ENCODE measurements at regions not wholly inside any gene's neighbourhood (a gene's known extent, or its start where the extent isn't known, plus 50 kb on each side); places are given as distances from the start of the nearest gene placed in this dataset.

DNA sequence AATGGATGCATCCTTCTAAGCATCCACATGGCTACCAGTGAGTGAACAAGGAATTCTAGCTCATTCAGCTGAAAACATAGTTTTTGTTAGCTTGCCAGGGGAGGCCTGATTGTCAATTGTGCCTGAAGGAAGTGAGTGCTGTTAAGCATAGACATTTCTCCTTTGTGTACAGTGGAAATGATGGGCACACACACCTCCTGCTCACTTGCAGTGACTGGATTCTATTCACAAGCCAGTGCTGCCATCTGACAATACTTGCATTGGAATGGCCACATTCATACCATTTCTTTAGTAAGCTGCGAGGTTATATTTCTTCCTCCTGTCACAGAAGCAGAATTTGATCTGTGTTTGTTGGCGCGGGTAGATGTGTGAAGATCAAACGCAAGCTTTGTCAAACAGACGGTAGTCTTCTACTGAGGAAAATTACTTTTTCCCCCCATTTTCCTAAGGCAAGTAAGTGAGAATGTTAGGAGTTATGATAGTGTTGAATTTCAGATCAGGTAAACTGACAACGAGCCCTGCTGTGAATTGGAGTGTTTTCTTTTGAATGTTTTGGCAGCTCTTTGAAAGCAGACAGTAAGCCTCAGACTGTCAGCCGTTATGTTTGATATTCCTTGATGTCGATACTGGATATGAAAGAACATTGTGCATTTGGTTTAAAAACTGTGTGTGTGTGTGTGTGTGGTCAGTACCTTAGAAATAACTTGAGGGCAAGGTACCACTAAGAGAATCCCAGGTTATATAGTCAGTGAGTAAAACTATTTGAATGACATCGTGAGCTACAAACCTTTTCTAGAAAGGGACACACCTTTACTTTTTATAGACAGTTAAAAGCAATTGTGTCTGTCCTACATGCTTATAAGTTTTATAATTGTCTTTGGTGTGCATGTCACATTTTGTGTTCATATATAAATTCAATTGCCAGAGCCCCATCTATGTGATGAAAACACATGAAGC is 84.2 kb upstream of the BMP2 start:
- Histone ChIP-seq H3K4me1 (ENCODE audit: insufficient read depth, low read length) (no peaks in the 10 kb centered on the region), H3K9ac (ENCODE audit: low read depth, low read length) (no peak overlapping the region), H3K36me3 (ENCODE audit: insufficient read depth, low read length) (no peaks in the 10 kb centered on the region), H3K9me3 (ENCODE audit: control insufficient read depth, insufficient read depth, low read length) (no peaks in the 10 kb centered on the region)

DNA sequence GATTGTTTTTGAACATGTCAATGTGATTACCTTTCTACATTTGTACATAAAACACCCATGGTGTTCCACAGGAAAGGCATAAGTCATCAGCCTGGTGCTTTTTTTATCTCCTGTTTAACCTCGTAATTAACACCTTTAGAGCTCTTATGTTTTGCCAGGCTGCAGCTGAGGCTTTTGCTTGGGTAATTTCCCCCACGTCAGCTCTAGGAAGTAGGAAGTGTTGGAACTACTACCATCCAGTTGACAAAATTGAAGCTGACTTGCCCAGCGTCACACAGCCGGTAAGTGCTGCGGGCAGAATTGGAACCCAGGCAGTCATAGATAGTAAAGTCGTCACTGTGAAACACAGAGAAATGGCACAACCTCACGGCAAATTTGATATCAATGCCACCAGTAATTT is 86.6 kb upstream of the BMP2 start:
- Histone ChIP-seq H3K4me1 (ENCODE audit: insufficient read depth, low read length) (no peaks in the 10 kb centered on the region), H3K9ac (ENCODE audit: low read depth, low read length) (no peak overlapping the region), H3K36me3 (ENCODE audit: insufficient read depth, low read length) (no peaks in the 10 kb centered on the region), H3K9me3 (ENCODE audit: control insufficient read depth, insufficient read depth, low read length) (no peaks in the 10 kb centered on the region)

DNA sequence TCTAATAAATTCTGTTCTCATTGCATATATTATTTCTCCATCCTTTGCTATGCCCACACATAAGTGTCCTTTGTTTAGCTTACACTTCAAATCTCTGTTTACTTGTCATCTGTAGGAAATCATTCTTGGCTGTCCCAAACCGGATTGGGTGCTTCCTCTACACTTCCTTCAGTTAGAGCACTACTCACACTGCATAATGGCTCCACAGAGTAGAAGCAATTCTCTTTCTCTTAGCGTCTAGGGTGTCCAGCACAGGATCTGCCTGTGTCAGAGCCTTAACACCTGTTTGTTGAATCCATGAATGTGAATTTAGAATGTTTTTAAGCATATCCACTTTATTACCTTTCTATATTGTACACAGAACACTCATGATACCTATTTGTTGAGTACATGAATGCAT is 87.0 kb upstream of the BMP2 start:
- Histone ChIP-seq H3K36me3 (ENCODE audit: insufficient read depth, low read length) (no peaks in the 10 kb centered on the region), H3K4me1 (ENCODE audit: insufficient read depth, low read length) (no peaks in the 10 kb centered on the region), H3K9me3 (ENCODE audit: control insufficient read depth, insufficient read depth, low read length) (no peaks in the 10 kb centered on the region), H3K9ac (ENCODE audit: low read depth, low read length) (no peak overlapping the region)

DNA sequence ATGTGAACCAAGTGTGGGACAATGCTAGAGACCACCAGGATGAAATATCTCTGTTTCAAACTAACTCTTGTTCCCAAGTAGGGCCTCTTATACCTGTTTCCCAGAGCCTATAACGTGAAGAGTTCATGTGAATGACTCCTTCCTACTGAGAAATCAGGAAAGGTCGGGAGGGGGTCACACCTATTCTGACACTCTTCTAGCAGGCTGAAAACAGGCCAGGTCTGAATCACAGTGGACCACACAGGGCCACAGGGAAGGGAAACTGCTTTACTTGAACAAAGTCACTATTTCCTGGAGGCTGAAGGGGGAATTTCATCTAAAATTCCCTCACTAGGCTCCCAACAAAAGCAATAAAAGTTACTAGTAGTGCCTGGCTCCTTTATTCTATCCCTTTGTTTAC is 88.4 kb upstream of the BMP2 start:
- Histone ChIP-seq H3K4me1 (ENCODE audit: insufficient read depth, low read length) (no peaks in the 10 kb centered on the region), H3K9ac (ENCODE audit: low read depth, low read length) (no peak overlapping the region), H3K9me3 (ENCODE audit: control insufficient read depth, insufficient read depth, low read length) (no peaks in the 10 kb centered on the region), H3K36me3 (ENCODE audit: insufficient read depth, low read length) (no peaks in the 10 kb centered on the region)

DNA sequence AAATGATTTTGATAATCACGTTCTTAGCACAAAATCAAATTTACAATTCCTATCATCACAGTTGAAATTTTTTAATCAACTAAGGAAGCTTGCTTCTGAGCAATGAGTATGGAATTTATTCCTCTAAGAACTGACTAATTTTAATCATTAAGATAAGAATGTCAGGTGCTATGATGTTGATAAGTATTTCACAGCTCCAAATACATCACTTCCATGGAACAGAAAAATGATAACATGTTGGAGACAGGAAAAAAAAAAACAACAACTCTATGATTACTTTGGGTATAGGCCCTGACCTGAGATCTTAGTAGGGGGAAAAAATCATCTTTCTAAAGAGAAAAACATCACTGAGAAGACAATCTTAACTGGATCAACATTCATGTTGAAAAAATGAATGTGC is 89.4 kb upstream of the BMP2 start:
- Histone ChIP-seq H3K36me3 (ENCODE audit: insufficient read depth, low read length) (no peaks in the 10 kb centered on the region), H3K9ac (ENCODE audit: low read depth, low read length) (no peak overlapping the region), H3K9me3 (ENCODE audit: control insufficient read depth, insufficient read depth, low read length) (no peaks in the 10 kb centered on the region), H3K4me1 (ENCODE audit: insufficient read depth, low read length) (no peaks in the 10 kb centered on the region)

DNA sequence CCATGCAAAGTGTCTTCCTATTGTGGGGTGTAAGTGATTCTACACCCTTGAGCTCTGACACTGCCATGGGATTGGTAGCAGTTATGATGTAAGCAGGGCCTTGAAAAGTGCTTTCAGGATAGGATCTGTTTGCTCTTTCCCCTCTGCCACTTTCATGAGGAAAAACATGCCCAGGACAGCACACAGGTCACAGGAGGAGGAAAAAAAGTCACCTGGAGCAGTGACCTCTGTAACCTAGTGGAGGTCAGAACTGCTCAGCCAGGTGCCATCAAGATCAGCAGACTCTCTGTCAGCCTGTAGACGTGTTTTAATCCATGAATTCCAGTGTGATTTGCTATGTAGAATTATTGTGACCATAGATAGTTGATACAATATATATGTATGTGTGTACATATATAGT is 92.7 kb upstream of the BMP2 start:
- no peak overlapping the region for H3K9ac ChIP-seq (ENCODE audit: low read depth, low read length)
- no peaks in the 10 kb centered on the region for H3K36me3 ChIP-seq (ENCODE audit: insufficient read depth, low read length)
- no peaks in the 10 kb centered on the region for H3K9me3 ChIP-seq (ENCODE audit: control insufficient read depth, insufficient read depth, low read length)
- no peaks in the 10 kb centered on the region for H3K4me1 ChIP-seq (ENCODE audit: insufficient read depth, low read length)

DNA sequence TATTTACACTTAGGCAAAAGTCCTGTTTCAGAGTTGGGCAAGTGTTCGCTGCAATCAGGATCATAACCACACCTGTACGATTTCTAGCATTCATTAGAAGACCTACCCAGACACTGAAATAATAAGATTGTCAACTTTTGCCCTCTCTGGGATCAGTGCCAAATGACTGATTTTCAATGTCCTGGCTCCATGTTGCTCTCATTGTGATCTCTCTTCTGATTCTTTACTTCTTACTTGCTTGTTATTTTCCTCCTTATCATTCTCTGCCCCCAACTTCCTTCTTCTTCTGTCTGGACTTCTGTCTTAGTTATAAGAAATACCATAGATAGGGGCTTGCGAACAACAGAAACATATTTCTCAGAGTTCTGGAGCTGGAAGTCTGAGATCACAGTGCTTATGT is 94.4 kb upstream of the BMP2 start:
- H3K4me1 ChIP-seq (ENCODE audit: insufficient read depth, low read length): no peaks in the 10 kb centered on the region
- H3K9me3 ChIP-seq (ENCODE audit: control insufficient read depth, insufficient read depth, low read length): no peaks in the 10 kb centered on the region
- H3K36me3 ChIP-seq (ENCODE audit: insufficient read depth, low read length): no peaks in the 10 kb centered on the region
- no peak overlapping the region for H3K9ac ChIP-seq (ENCODE audit: low read depth, low read length)

DNA sequence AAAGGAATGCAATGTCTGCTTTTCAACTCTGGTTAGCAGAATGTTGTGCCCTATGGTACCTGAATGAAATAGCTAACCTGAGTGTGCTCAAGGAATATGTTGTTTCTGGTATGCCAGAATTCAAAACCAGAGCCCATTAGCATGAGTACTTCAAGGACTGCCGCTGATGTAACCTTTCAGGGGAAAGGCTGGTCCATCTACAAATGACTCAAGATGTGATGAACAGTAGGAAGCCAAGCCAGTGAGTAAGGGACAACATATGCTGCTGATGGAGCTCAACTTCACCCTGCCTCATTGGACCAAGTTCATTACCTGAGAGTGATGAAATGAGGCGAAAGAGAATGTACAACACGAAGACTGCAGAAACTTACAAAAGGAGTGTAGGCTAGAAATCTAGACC is 95.7 kb upstream of the BMP2 start:
- Histone ChIP-seq H3K4me1 (ENCODE audit: insufficient read depth, low read length) (no peaks in the 10 kb centered on the region), H3K36me3 (ENCODE audit: insufficient read depth, low read length) (no peaks in the 10 kb centered on the region), H3K9ac (ENCODE audit: low read depth, low read length) (no peak overlapping the region), H3K9me3 (ENCODE audit: control insufficient read depth, insufficient read depth, low read length) (no peaks in the 10 kb centered on the region)

DNA sequence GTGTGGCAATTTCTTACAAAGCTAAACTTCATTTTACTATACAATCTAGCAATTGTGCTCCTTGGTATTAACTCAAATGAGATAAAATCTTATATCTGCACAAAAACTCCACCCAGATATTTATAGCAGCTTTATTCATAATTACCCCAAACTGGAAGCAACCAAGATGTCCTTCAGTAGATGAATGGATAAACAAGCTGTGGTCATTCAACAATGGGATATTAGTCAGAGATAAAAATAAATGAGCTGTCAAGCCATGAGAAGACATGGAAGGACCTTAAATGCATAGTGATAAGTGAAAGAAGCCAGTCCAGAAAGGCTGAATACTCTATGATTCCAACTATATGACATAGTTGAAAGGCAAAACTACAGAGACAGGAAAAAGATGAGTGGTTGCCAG is 98.9 kb upstream of the BMP2 start:
- Histone ChIP-seq H3K36me3 (ENCODE audit: insufficient read depth, low read length) (no peaks in the 10 kb centered on the region), H3K9me3 (ENCODE audit: control insufficient read depth, insufficient read depth, low read length) (peaks cover 3% of the 10 kb centered on the region; the same call in 1 of the 2 replicates), H3K9ac (ENCODE audit: low read depth, low read length) (no peak overlapping the region), H3K4me1 (ENCODE audit: insufficient read depth, low read length) (0 out of 2 replicates have a peak, but pooled peaks cover 10% of the 10 kb centered on the region)

DNA sequence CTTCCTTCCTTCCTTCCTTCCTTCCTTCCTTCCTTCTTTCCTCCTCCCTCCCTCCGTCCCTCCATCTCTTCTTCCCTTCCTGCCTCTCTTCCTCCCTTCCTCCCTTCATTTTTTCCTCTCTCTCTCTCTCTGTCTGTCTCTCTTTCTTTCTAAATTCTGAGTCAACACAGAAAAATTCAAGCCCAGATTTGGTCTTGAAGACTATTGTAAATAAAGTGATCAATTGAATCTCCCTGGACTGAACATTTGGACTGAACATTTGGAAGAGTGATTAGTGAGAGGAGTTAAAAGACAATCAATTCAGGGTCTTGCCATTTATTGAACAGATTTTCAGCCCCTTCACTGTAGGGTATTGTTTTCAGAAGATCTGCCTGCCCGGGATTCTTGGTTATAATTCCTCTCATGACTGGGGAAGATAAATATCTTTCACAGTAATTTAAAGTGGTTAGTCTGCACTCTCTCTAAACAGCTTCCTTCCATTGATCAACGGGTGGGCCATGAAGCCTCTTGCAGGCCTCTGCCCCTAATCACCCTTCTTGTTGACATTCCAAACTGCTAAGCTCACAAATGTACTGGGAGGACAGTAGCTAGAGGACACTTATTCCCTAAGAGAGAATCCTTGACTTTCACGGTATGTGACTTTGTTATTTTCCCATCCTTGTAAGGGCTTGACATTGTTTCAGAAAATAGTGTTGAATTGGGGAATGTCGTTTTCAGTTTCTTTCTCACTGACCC is 101.7 kb upstream of the BMP2 start:
- Histone ChIP-seq H3K36me3 (ENCODE audit: insufficient read depth, low read length) (no peaks in the 10 kb centered on the region), H3K9ac (ENCODE audit: low read depth, low read length) (no peak overlapping the region), H3K4me1 (ENCODE audit: insufficient read depth, low read length) (peaks cover 17% of the 10 kb centered on the region; the same call in 1 of the 2 replicates), H3K9me3 (ENCODE audit: control insufficient read depth, insufficient read depth, low read length) (peaks cover 3% of the 10 kb centered on the region; the same call in 1 of the 2 replicates)

DNA sequence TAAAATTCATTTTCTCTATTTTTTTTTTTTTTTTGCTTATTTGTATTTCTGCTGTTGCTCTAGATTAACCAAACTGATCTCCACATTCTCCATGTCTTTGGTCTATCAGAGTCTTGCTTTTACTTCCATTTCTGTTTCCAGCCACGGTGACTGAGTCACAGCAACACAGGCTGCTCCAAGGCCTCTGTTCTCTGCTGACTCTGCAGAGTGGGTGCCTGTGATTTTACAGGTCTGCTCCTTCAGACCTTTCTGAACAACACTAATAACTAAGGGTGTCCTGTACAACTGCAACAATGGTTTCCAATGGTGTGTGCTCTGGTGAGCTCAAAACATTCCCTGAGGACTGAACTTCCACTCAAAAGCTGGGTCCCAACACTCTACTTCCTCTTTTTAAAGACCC is 102.3 kb upstream of the BMP2 start:
- Histone ChIP-seq H3K9ac (ENCODE audit: low read depth, low read length) (no peak overlapping the region), H3K36me3 (ENCODE audit: insufficient read depth, low read length) (no peaks in the 10 kb centered on the region), H3K4me1 (ENCODE audit: insufficient read depth, low read length) (peaks cover 17% of the 10 kb centered on the region; the same call in 1 of the 2 replicates), H3K9me3 (ENCODE audit: control insufficient read depth, insufficient read depth, low read length) (peaks cover 3% of the 10 kb centered on the region; the same call in 1 of the 2 replicates)

DNA sequence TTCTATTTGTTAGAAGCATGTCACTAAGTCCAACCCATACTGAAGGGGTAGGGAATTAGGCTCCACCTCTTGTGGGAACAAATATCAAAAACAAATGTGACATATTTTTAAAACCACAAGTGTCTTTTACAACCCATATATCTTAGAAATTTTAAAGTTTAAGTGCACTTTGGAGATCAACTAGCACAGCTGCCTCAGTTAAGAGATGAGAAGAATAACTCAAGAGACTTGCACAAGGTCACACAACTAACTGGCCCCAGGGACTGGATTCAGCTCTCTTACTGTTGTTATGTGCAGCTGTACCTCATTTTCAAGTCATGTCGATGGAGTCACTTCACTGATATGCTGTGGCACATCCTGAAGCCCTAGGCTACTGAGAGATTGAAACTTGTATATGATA is 102.9 kb upstream of the BMP2 start:
- H3K4me1 ChIP-seq (ENCODE audit: insufficient read depth, low read length): peaks cover 17% of the 10 kb centered on the region; the same call in 1 of the 2 replicates
- no peaks in the 10 kb centered on the region for H3K36me3 ChIP-seq (ENCODE audit: insufficient read depth, low read length)
- H3K9ac ChIP-seq (ENCODE audit: low read depth, low read length): no peak overlapping the region
- H3K9me3 ChIP-seq (ENCODE audit: control insufficient read depth, insufficient read depth, low read length): peaks cover 3% of the 10 kb centered on the region; the same call in 1 of the 2 replicates

DNA sequence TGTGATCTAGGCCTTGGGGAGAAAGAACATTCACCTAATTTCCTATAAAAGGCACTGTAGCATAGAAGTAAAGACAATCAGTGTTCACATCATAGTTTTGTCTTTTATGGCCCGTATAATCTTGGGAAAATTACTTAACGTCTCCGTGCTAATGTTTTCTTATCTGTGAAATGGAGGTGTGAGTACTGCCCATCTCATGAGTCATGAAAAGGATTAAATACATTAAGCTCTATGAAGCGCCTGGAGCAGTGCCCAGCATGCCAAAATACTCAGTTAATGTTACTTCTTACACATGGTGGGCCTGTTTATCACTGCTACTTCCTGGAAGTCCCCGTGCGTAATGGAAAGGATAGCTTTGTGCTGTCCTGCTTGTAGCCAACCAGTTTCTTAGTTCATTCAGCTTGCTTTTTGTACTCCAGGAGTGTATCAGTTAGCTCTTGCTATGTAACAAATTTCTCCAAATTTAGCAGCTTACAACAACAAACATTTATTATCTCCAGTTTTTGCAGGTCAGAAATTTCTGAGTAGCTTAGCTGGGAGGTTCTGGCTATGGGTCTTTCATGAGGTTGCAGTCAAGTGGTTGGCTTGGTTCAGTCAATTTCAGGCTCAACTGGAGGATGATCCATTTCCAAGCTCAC is 103.6 kb upstream of the BMP2 start:
- Histone ChIP-seq H3K9ac (ENCODE audit: low read depth, low read length) (no peak overlapping the region), H3K36me3 (ENCODE audit: insufficient read depth, low read length) (no peaks in the 10 kb centered on the region), H3K4me1 (ENCODE audit: insufficient read depth, low read length) (peaks cover 17% of the 10 kb centered on the region; the same call in 1 of the 2 replicates), H3K9me3 (ENCODE audit: control insufficient read depth, insufficient read depth, low read length) (peaks cover 3% of the 10 kb centered on the region; the same call in 1 of the 2 replicates)

DNA sequence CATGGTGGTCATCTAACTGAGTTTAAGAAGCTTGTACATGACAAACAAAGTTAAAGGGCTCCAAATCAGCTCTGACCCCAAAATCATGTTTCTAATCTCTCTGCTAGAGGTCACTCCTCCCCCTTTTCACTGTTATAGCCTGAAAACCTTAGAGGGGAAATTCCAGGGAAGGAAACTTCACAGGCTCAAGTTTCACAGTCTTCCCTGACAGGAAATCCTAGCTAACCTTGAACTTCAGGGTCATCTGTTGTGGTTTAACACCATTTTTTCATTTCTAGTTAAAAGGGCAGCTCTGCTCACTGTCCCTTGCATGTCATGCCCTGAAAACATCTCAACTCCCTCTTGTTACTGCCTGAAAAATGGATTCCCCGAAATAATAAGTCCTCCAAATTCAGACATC is 104.4 kb upstream of the BMP2 start:
- H3K9ac ChIP-seq (ENCODE audit: low read depth, low read length): no peak overlapping the region
- H3K36me3 ChIP-seq (ENCODE audit: insufficient read depth, low read length): no peaks in the 10 kb centered on the region
- H3K9me3 ChIP-seq (ENCODE audit: control insufficient read depth, insufficient read depth, low read length): peaks cover 3% of the 10 kb centered on the region; the same call in 1 of the 2 replicates
- H3K4me1 ChIP-seq (ENCODE audit: insufficient read depth, low read length): peaks cover 17% of the 10 kb centered on the region; the same call in 1 of the 2 replicates

Measured in ES-I3 (cell line).